Naive B cell (primary cell): ENCODE measurements at regions not wholly inside any gene's neighbourhood (a gene's known extent, or its start where the extent isn't known, plus 50 kb on each side); places are given as distances from the start of the nearest gene placed in this dataset.

Experiments
- ATAC-seq, 2 donors: fragments of 150-1000 bp; cut with Tn5 transposase; 2 replicates each; pipeline ENCODE4 v1.10.0; 2021; ENCODE audit warnings: low read depth in 2 of 2, mild to moderate bottlenecking in 2 of 2, moderate library complexity in 2 of 2
- DNase-seq: peaks from one replicate; pipeline ENCODE4 v3.0.0; 2022
- H3K27ac Mint-ChIP-seq, 6 donors: one replicate each; pipeline ENCODE4 v1.8.0; 2020 to 2022; ENCODE audit warnings: mild to moderate bottlenecking in 6 of 6, mixed read lengths in 6 of 6, moderate library complexity in 5 of 6, inconsistent platforms in 2 of 6
- H3K27me3 Mint-ChIP-seq, 3 donors: one replicate each; pipeline ENCODE4 v1.8.0; 2021 to 2022; ENCODE audit warnings: mixed read lengths in 3 of 3, mild to moderate bottlenecking in 1 of 3
- H3K36me3 Mint-ChIP-seq, 2 donors: one replicate each; pipeline ENCODE4 v1.8.0; 2020 to 2022; ENCODE audit warnings: mixed read lengths in 2 of 2, inconsistent platforms in 1 of 2, mild to moderate bottlenecking in 1 of 2
- H3K4me1 Mint-ChIP-seq, 3 donors: one replicate each; pipeline ENCODE4 v1.8.0; 2020 to 2022; ENCODE audit warnings: mixed read lengths in 3 of 3, inconsistent platforms in 1 of 3, mild to moderate bottlenecking in 1 of 3, moderate library complexity in 1 of 3
- H3K4me3 Mint-ChIP-seq, 8 donors: one replicate each; pipeline ENCODE4 v1.8.0; 2020 to 2022; ENCODE audit warnings: mild to moderate bottlenecking in 8 of 8, mixed read lengths in 8 of 8, moderate library complexity in 8 of 8, inconsistent platforms in 2 of 8
- H3K9me3 Mint-ChIP-seq, 7 donors: one replicate each; pipeline ENCODE4 v1.8.0; 2020 to 2022; ENCODE audit warnings: mixed read lengths in 7 of 7, mild to moderate bottlenecking in 5 of 7, inconsistent platforms in 2 of 7, moderate library complexity in 1 of 7

GRCh38 chr13:109667056-109667455 is 119.3 kb downstream of the IRS2 start:
- H3K9me3 Mint-ChIP-seq, result peaks cover 0 to 6% (median 3%) of the 10 kb centered on the region in 7 donors
- no peaks in the 10 kb centered on the region for H3K36me3 Mint-ChIP-seq
- no peak overlapping the region for H3K27ac Mint-ChIP-seq
- peaks cover 0 to 8% (median 0%) of the 10 kb centered on the region in 3 donors for H3K4me1 Mint-ChIP-seq
- DNase-seq (no peak), ATAC-seq (no peak)
- no peak overlapping the region for H3K4me3 Mint-ChIP-seq
- H3K27me3 Mint-ChIP-seq, result no peaks in the 10 kb centered on the region

DNA sequence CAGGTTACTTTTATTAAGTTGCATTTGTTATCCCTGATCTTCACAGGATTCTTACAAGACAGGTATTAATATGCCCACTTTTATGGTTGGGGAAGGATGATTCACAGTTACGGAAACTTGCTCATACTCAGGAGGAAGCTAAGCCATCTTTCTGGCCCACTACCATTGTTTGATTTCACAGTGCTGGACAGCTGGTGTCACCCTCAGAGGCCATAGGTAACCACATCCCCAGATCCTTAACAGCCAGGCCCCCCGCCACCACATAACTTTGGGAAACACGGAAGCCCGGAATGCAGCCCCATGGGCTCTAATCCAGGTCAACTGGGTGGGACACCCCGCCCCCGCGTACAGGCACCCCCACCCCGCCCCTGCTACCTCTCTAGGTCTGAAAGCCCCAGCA is 119.7 kb downstream of the IRS2 start:
- Mint-ChIP-seq H3K4me1 (peaks cover 0 to 8% (median 0%) of the 10 kb centered on the region in 3 donors), H3K36me3 (no peaks in the 10 kb centered on the region), H3K4me3 (no peak overlapping the region), H3K27me3 (no peaks in the 10 kb centered on the region), H3K9me3 (peaks cover 0 to 6% (median 3%) of the 10 kb centered on the region in 7 donors), H3K27ac (no peak overlapping the region)
- DNase-seq (no peak), ATAC-seq (no peak)

DNA sequence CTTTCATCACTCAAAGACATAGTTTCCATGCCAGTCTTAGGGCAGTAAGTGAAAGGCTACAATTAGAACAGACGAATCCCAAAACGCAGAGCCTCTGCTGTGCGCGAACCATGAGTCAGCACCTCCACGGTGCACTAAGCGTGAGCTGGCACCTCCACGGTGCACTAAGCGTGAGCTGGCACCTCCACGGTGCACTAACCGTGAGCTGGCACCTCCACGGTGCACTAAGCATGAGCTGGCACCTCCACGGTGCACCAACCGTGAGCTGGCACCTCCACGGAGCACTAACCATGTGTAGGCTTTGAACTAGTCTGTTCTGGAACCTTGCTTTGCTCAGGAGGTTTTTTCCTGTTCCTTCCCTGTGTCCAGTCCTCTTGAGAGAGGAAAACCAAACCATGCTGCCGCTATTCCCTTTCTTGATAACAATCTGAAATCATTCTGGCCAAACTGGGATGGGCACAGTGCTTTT is 120.6 kb downstream of the IRS2 start:
- ATAC-seq, result no peak

GRCh38 chr13:109665240-109665639 is 121.1 kb downstream of the IRS2 start:
- Mint-ChIP-seq H3K36me3 (no peaks in the 10 kb centered on the region), H3K4me1 (peaks cover 0 to 8% (median 0%) of the 10 kb centered on the region in 3 donors), H3K9me3 (peaks cover 0 to 6% (median 2%) of the 10 kb centered on the region in 7 donors), H3K27me3 (no peaks in the 10 kb centered on the region), H3K4me3 (no peak overlapping the region), H3K27ac (no peak overlapping the region)
- no peak for DNase-seq
- ATAC-seq, result no peak

More for the DNA sequence above, 120.6 kb downstream of the IRS2 start:
- Mint-ChIP-seq H3K4me1 (peaks cover 0 to 8% (median 0%) of the 10 kb centered on the region in 3 donors), H3K27ac (no peak overlapping the region), H3K9me3 (peaks cover 0 to 6% (median 2%) of the 10 kb centered on the region in 7 donors), H3K36me3 (no peaks in the 10 kb centered on the region), H3K27me3 (no peaks in the 10 kb centered on the region), H3K4me3 (no peak overlapping the region)
- no peak for DNase-seq

DNA sequence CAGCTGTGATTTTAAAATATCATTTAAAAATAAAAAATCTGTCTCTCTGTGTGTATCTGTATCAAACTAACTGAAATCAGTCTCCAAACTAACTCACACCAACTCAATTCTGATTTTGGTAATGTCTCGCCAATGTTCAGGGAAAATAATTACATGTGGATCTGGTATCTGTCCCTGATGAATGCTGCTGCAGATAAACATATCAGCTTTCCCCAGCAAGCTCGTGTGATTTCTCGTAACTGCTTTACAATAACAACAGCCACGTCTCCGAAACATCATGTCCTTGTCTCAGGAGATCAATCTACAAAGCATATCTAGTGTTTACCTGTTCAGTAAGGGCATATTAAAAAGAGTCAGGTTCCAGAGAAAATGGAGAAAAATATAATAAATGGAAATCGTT is 129.0 kb downstream of the IRS2 start:
- Mint-ChIP-seq H3K4me3 (no peak overlapping the region), H3K27me3 (no peaks in the 10 kb centered on the region), H3K4me1 (peaks cover 0 to 7% (median 6%) of the 10 kb centered on the region in 3 donors), H3K9me3 (peaks cover 0 to 5% (median 0%) of the 10 kb centered on the region in 7 donors), H3K27ac (no peak overlapping the region), H3K36me3 (no peaks in the 10 kb centered on the region)
- ATAC-seq (no peak), DNase-seq (no peak)

GRCh38 chr13:109656206-109656605 is 130.2 kb downstream of the IRS2 start:
- Mint-ChIP-seq H3K36me3 (no peaks in the 10 kb centered on the region), H3K4me1 (peaks cover 0 to 7% (median 6%) of the 10 kb centered on the region in 3 donors), H3K27ac (no peak overlapping the region), H3K4me3 (no peak overlapping the region), H3K9me3 (peaks cover 0 to 4% (median 0%) of the 10 kb centered on the region in 7 donors), H3K27me3 (no peaks in the 10 kb centered on the region)
- ATAC-seq (no peak), DNase-seq (no peak)

- Mint-ChIP-seq H3K9me3 (peaks cover 0 to 4% (median 0%) of the 10 kb centered on the region in 7 donors), H3K4me1 (peaks cover 0 to 7% (median 6%) of the 10 kb centered on the region in 3 donors), H3K27me3 (no peaks in the 10 kb centered on the region), H3K4me3 (no peak overlapping the region), H3K36me3 (no peaks in the 10 kb centered on the region), H3K27ac (no peak overlapping the region)
- no peak for DNase-seq
- no peak for ATAC-seq
These were observed 130.8 kb downstream of the IRS2 start for GRCh38 chr13:109655611-109656010.

DNA sequence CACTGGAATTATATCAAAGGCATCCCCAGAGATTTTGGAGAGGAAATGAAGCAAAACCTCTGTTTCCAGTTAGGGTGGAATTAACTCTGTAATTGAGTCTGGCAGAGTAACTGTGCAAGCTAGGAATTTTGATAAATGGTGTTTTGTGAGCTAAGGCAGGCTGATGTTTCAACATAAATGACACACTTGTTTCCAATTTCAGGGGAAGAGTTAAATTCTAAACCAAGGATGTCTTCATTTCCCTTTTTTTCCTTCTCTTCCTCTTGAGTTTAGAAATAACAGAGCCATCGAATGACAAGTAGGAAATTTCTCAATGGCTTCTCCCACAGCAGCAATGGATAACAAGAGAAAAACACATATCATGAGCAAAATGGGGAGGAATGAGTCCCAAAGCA is 131.2 kb downstream of the IRS2 start:
- Mint-ChIP-seq H3K4me1 (peaks cover 0 to 7% (median 6%) of the 10 kb centered on the region in 3 donors), H3K27me3 (no peaks in the 10 kb centered on the region), H3K4me3 (no peak overlapping the region), H3K9me3 (peaks cover 0 to 4% (median 0%) of the 10 kb centered on the region in 7 donors), H3K27ac (no peak overlapping the region), H3K36me3 (no peaks in the 10 kb centered on the region)
- DNase-seq, result no peak
- ATAC-seq, result no peak

DNA sequence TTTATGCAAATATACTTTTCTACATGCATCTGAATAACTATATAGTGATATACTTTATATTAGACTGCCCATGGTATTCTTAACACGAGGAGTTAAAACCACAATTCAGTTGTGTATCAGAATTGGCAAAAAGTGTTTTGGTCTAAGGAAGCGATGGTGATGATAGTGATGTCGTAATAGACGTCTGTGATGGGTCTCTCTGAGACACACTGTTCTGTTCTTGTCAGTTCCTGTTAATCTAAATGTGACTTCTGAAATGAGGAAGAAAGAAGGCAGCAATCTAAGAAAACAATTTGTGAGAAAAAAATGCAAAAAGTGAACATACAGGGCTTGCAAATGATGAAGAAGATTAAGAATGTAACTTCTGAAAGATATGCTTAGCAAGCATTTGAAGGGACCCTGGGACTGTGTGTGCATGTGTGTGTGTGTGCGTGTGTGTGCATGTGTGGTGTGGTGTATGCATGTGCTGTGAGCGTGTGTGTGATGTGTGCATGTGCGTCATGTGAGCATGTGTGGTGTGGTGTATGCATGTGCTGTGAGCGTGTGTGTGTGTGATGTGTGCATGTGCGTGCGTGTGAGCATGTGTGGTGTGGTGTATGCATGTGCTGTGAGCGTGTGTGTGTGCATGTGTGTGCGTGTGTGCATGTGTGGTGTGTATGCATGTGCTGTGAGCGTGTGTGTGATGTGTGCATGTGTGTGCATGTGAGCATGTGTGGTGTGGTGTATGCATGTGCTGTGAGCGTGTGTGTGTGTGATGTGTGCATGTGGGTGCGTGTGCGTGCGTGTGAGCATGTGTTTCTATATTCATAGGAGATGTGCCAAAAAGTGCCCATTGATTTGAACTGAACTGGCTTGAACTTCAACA is 131.8 kb downstream of the IRS2 start:
- Mint-ChIP-seq H3K9me3 (peaks cover 0 to 4% (median 0%) of the 10 kb centered on the region in 7 donors), H3K27ac (peak overlapping the region in 2 of 6 donors; percentile 3 to 84), H3K36me3 (no peaks in the 10 kb centered on the region), H3K27me3 (no peaks in the 10 kb centered on the region), H3K4me1 (peaks cover 0 to 7% (median 6%) of the 10 kb centered on the region in 3 donors), H3K4me3 (no peak overlapping the region)
- peak; percentile 8 for DNase-seq
- peak; percentile 72 to 82 for ATAC-seq

GRCh38 chr13:109652531-109652930 is 133.9 kb downstream of the IRS2 start:
- ATAC-seq (no peak), DNase-seq (no peak)
- peak overlapping the region in 3 of 6 donors; percentile 13 to 61 (median 45) for H3K27ac Mint-ChIP-seq
- H3K4me3 Mint-ChIP-seq, result no peak overlapping the region
- peaks cover 0 to 7% (median 6%) of the 10 kb centered on the region in 3 donors for H3K4me1 Mint-ChIP-seq
- H3K27me3 Mint-ChIP-seq, result no peaks in the 10 kb centered on the region
- no peaks in the 10 kb centered on the region for H3K36me3 Mint-ChIP-seq
- peaks cover 0 to 4% (median 0%) of the 10 kb centered on the region in 7 donors for H3K9me3 Mint-ChIP-seq

GRCh38 chr13:109651854-109652253 is 134.5 kb downstream of the IRS2 start:
- H3K4me1 Mint-ChIP-seq, result peaks cover 0 to 7% (median 6%) of the 10 kb centered on the region in 3 donors
- no peak for DNase-seq
- no peaks in the 10 kb centered on the region for H3K36me3 Mint-ChIP-seq
- H3K9me3 Mint-ChIP-seq, result peaks cover 0 to 4% (median 0%) of the 10 kb centered on the region in 7 donors
- ATAC-seq, result no peak
- no peak overlapping the region for H3K4me3 Mint-ChIP-seq
- H3K27me3 Mint-ChIP-seq, result no peaks in the 10 kb centered on the region
- H3K27ac Mint-ChIP-seq, result no peak overlapping the region

DNA sequence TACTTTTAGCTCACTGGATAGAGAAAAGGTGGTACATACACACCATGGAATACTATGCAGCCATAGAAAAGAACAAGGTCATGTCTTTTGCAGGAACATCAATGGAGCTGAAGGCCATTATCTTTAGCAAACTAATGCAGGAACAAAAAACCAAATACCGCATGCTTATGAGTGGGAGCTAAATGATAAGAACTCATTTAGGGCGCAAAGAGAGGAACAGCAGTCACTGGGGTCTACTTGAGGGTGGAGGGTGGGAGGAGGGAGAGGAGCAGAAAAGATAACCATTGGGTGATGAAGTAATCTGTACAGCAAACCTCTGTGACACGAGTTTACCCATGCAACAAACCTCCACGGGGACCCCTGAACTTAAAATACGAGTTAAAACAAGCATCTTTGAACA is 135.1 kb downstream of the IRS2 start:
- H3K9me3 Mint-ChIP-seq, result peaks cover 0 to 4% (median 0%) of the 10 kb centered on the region in 7 donors
- DNase-seq (no peak), ATAC-seq (no peak)
- H3K36me3 Mint-ChIP-seq, result no peaks in the 10 kb centered on the region
- no peak overlapping the region for H3K27ac Mint-ChIP-seq
- peaks cover 0 to 7% (median 6%) of the 10 kb centered on the region in 3 donors for H3K4me1 Mint-ChIP-seq
- H3K27me3 Mint-ChIP-seq, result no peaks in the 10 kb centered on the region
- no peak overlapping the region for H3K4me3 Mint-ChIP-seq

DNA sequence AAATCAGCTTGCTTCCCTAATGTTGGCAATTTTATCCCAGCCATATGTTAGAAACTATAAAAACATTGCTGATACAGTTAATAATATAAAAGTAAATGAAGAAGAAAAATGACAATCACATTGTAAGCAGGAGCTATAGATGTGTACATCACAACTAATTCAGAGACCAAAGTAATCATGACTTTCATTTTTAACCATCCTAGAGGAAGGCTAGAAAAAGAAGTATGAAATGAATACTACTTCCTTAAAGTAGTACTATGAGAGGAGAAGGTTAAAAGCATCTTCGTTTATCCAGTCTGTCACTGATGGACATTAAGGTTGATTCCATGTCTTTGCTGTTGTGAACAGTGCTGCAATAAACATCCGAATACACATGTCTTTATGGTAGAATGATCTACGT is 135.5 kb downstream of the IRS2 start:
- DNase-seq, result no peak
- no peaks in the 10 kb centered on the region for H3K36me3 Mint-ChIP-seq
- H3K4me1 Mint-ChIP-seq, result peaks cover 4 to 11% (median 6%) of the 10 kb centered on the region in 3 donors
- peaks cover 0 to 4% (median 0%) of the 10 kb centered on the region in 7 donors for H3K9me3 Mint-ChIP-seq
- no peaks in the 10 kb centered on the region for H3K27me3 Mint-ChIP-seq
- no peak overlapping the region for H3K4me3 Mint-ChIP-seq
- no peak for ATAC-seq
- no peak overlapping the region for H3K27ac Mint-ChIP-seq

DNA sequence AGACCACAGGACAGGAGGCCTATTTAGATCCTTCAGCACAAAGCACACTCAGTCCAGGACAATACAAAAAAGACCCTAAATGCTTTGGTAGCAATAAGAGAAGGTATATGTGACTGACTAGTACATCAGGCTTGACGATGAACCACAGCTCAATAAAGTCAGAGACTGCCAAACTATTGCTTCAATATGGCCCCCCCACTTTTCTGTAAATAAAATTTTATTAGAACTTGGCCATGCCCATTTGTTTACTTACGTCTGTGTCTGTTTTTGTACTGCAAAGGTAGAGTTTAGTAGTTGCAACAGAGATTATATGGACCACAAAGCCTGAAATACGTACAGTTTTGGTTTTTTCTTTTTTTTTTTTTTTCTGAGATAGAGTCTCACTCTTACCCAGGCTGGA is 136.7 kb downstream of the IRS2 start:
- DNase-seq (no peak), ATAC-seq (no peak)
- Mint-ChIP-seq H3K4me3 (no peak overlapping the region), H3K27ac (no peak overlapping the region), H3K4me1 (peaks cover 5 to 14% (median 7%) of the 10 kb centered on the region in 3 donors), H3K9me3 (peaks cover 0 to 2% (median 0%) of the 10 kb centered on the region in 7 donors), H3K27me3 (no peaks in the 10 kb centered on the region), H3K36me3 (no peaks in the 10 kb centered on the region)
